ENCODE measurements at regions not wholly inside any gene's neighbourhood (a gene's known extent, or its start where the extent isn't known, plus 50 kb on each side); places are given as distances from the start of the nearest gene placed in this dataset.

DNA sequence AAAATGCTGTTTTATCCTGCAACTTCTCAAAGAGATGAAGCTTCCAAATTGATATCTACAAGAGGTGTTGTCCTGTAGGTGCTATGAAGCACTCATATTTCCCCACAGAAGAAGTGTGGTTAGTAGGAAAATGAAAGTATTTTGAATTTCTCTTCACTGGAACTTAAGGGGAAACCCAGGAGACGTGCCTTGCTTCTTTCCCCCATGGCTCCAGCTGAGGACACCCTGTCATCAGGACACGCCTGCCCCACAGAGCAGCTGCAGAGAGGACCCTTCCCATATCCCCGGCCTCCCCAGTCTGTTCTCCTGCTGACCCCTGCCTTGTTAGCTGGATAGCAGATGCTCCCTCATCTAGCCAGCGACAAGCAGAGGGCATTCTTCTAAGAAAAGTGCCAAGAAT is 371.3 kb downstream of the COG6 start:
- TF ChIP-seq GATA3 (IDR thresholded peaks at IDR 0.05; ENCODE audit: low read depth, low read length) = no peak
- no peak for TF ChIP-seq GATA2 (IDR thresholded peaks at IDR 0.05; ENCODE audit: low read depth, low read length)

Measured in SH-SY5Y (cell line).